Endothelial cell of umbilical vein (primary cell): ENCODE measurements at regions not wholly inside any gene's neighbourhood (a gene's known extent, or its start where the extent isn't known, plus 50 kb on each side); places are given as distances from the start of the nearest gene placed in this dataset.
A peak's percentile ranks its signal among the peaks of the same experiment; 100 is the strongest.

ENCODE experiments used
- BruUV-seq: library from RNA; stranded (reverse); fragments of 400-500 nt; replicated peaks from 2 replicates; lab custom pipeline; 2021; lab: Mats Ljungman, UMichigan
- CTCF ChIA-PET: fragments of 300-600, 350-600 bp; sonication (Branson Sonifier 250); formaldehyde crosslinking; loops from one replicate; lab custom pipeline; 2021; ENCODE audit warnings: antibody characterized with exemption, inconsistent platforms; lab: Charles Lee
- POLR2A ChIA-PET: fragments of 300-600, 350-600 bp; sonication (Branson Sonifier 250); formaldehyde crosslinking; loops from one replicate; lab custom pipeline; 2021; ENCODE audit warnings: antibody characterized with exemption, inconsistent platforms; lab: Charles Lee
- DNase-seq: peaks from one replicate; pipeline ENCODE4 v3.0.0-alpha.2; 2011; ENCODE audit warnings: low read depth, low spot score
- FAIRE-seq: peaks from 2 replicates; lab custom pipeline; 2011; peaks lifted over from hg19 to GRCh38; lab: Jason Lieb, UNC
- H2AFZ ChIP-seq: 2 replicates; pipeline ENCODE4 v1.6.0; 2012; ENCODE audit warnings: low read depth, low read length, control low read depth, inconsistent platforms
- H3K27ac ChIP-seq: 2 replicates; pipeline ENCODE4 v1.5.1; 2011; ENCODE audit warnings: low read depth, mild to moderate bottlenecking, control low read depth, low read length, moderate library complexity; ENCODE audit not compliant: insufficient read depth
- H3K27me3 ChIP-seq, 2 experiments: 2 replicates each; pipeline versions ENCODE4 v1.6.0 to v1.6.1; 2011; ENCODE audit warnings: low read length in 2 of 2, mixed read lengths in 1 of 2; ENCODE audit not compliant: control insufficient read depth in 2 of 2, insufficient read depth in 2 of 2
- H3K36me3 ChIP-seq, 2 experiments: 2 replicates in 1 of 2; 3 replicates in 1 of 2; pipeline ENCODE4 v1.5.1; 2011; ENCODE audit warnings: low read length in 2 of 2, mild to moderate bottlenecking in 1 of 2, moderate library complexity in 1 of 2; ENCODE audit not compliant: control insufficient read depth in 2 of 2, insufficient read depth in 2 of 2; ENCODE audit errors: extremely low read depth in 1 of 2
- H3K4me1 ChIP-seq: 3 replicates; pipeline ENCODE4 v1.5.1; 2011; ENCODE audit warnings: mild to moderate bottlenecking, low read length; ENCODE audit not compliant: control insufficient read depth, insufficient read depth; ENCODE audit errors: extremely low read depth
- H3K4me2 ChIP-seq: 2 replicates; pipeline ENCODE4 v1.6.1; 2011; ENCODE audit warnings: low read length, control low read depth, mixed read lengths; ENCODE audit not compliant: insufficient read depth
- H3K4me3 ChIP-seq, 3 experiments: fragments of 200-600 bp in 1 of 3; sonication (generic), shearing (Covaris generic) in 1 of 3; replicated peaks in 1 of 3; 2 replicates each; pipeline ENCODE4 v1.5.1; 2011 to 2016; ENCODE audit warnings: control low read depth in 3 of 3, low read length in 3 of 3, mild to moderate bottlenecking in 2 of 3, inconsistent platforms in 1 of 3, low read depth in 1 of 3, moderate library complexity in 1 of 3; ENCODE audit not compliant: insufficient read depth in 1 of 3
- H3K79me2 ChIP-seq: 2 replicates; pipeline ENCODE4 v1.6.0; 2012; ENCODE audit warnings: low read length, inconsistent platforms; ENCODE audit not compliant: control insufficient read depth, insufficient read depth
- H3K9ac ChIP-seq: replicated peaks from 2 replicates; pipeline ENCODE3; 2011; ENCODE audit warnings: low read length, control low read depth; ENCODE audit not compliant: insufficient read depth; ENCODE audit errors: extremely low read depth
- H3K9me1 ChIP-seq: replicated peaks from 3 replicates; pipeline ENCODE4 v1.6.0; 2011; ENCODE audit warnings: mild to moderate bottlenecking, low read length; ENCODE audit not compliant: control insufficient read depth, insufficient read depth; ENCODE audit errors: extremely low read depth
- H3K9me3 ChIP-seq: replicated peaks from 2 replicates; pipeline ENCODE4 v1.5.1; 2012; ENCODE audit warnings: low read length, inconsistent platforms; ENCODE audit not compliant: control insufficient read depth, insufficient read depth
- H4K20me1 ChIP-seq: replicated peaks from 2 replicates; pipeline ENCODE3; 2011; ENCODE audit warnings: mild to moderate bottlenecking, low read length; ENCODE audit not compliant: control insufficient read depth, insufficient read depth; ENCODE audit errors: extremely low read depth
- FOS ChIP-seq: IDR thresholded peaks from 2 replicates; pipeline ENCODE4 v1.6.1; 2011; ENCODE audit warnings: mild to moderate bottlenecking, low read length, moderate library complexity, borderline replicate concordance; ENCODE audit not compliant: insufficient read depth
- dilution Hi-C: fragments of 300-500 bp; cut with MboI; formaldehyde crosslinking; loops from one replicate; pipeline ENCODE4 v1.15.0; 2019; ENCODE audit warnings: low sequenced_read_pairs; ENCODE audit not compliant: extremely low pct_ligation_motif_present
- intact Hi-C: fragments of 100-400 bp; cut with micrococcal nuclease; formaldehyde crosslinking; loops from one replicate; pipeline ENCODE4 v1.10.0; 2022
- TF ChIP-seq, protein P1 (sequence below), 2 donors: IDR thresholded peaks; 1 replicate in 1 of 2; 2 replicates in 1 of 2; pipeline ENCODE4 v1.5.1; 2011; ENCODE audit warnings: low read length in 2 of 2, mild to moderate bottlenecking in 2 of 2, moderate library complexity in 2 of 2, control low read depth in 1 of 2, inconsistent platforms in 1 of 2, low read depth in 1 of 2; ENCODE audit not compliant: insufficient read depth in 1 of 2; ENCODE audit errors: extremely low read depth in 1 of 2

DNA sequence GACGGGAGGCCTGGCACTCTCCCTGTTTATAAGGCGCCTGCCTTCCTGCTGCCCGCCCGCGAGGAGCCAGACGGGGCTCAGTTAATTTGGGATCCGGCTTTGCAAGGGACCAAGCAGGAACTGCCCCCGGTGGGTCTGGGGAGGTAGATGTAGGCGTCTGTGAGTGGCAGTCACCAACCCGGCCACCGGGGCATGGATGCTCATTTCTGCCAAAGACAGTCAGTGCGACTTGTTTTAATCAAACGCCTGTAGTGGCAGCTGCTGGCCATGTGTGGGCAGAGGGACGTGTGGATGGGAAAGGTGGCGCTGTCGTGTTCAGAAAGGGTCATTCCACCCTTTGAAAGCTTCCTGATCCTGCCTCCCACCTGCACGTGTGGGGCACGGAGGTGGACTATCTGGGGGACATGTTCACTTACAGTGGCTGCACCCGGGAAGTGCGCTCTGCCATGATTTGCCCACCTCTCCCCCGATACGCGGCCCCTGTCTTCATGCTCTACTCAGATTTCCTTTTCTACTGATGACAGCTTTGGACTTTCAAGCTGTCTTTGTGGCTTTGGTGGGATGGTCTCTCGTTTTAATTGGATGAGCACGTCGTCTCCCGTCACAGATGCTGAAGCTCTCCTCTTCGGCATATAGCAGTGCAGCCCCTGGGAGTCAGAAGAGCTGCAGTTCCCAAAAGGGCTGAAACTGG, 60.3 kb upstream of the CIBAR2 start:
- Histone ChIP-seq H3K79me2 (peaks cover 5% of the 10 kb centered on the region), H3K36me3 (no peaks in the 10 kb centered on the region), H3K9me1 (no peaks in the 10 kb centered on the region), H3K4me2 (peak overlapping the region; percentile 77), H3K9ac (peak overlapping the region; percentile 22), H2AFZ (peak overlapping the region; percentile 26), H3K4me3 (peak overlapping the region in 2 of 3 experiments; percentile 15 to 39), H3K27me3 (no peaks in the 10 kb centered on the region), H3K27ac (peak overlapping the region; percentile 93), H3K4me1 (peaks cover 59% of the 10 kb centered on the region), H3K9me3 (no peaks in the 10 kb centered on the region), H4K20me1 (no peaks in the 10 kb centered on the region)
- FAIRE-seq (no peak), DNase-seq (peak; percentile 71)
- intact Hi-C loops (loop anchor here (1.0 to 2.0 kb wide), 3 partner anchors 28 to 58 kb away; no protein-coding TSS in a partner anchor), dilution Hi-C loops (no loop called here)
- POLR2A ChIA-PET: no interaction called here
- CTCF ChIA-PET: interaction anchor here (0.7 to 6.0 kb wide), 27 partner anchors 10 to 443 kb away, joined by 3 to 45 read pairs (median 5); partner anchors contain the start of gene KIAA0513
- TF ChIP-seq, protein P1, sequence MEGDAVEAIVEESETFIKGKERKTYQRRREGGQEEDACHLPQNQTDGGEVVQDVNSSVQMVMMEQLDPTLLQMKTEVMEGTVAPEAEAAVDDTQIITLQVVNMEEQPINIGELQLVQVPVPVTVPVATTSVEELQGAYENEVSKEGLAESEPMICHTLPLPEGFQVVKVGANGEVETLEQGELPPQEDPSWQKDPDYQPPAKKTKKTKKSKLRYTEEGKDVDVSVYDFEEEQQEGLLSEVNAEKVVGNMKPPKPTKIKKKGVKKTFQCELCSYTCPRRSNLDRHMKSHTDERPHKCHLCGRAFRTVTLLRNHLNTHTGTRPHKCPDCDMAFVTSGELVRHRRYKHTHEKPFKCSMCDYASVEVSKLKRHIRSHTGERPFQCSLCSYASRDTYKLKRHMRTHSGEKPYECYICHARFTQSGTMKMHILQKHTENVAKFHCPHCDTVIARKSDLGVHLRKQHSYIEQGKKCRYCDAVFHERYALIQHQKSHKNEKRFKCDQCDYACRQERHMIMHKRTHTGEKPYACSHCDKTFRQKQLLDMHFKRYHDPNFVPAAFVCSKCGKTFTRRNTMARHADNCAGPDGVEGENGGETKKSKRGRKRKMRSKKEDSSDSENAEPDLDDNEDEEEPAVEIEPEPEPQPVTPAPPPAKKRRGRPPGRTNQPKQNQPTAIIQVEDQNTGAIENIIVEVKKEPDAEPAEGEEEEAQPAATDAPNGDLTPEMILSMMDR (IDR thresholded peaks at IDR 0.05; ENCODE audit: extremely low read depth in 1 of 2, insufficient read depth in 1 of 2, low read depth in 1 of 2, low read length in 2 of 2): peak; percentile 48 to 56
- no peak for TF ChIP-seq FOS
- BruUV-seq: no TSS peak
